IMR-90 (cell line): ENCODE measurements at regions not wholly inside any gene's neighbourhood (a gene's known extent, or its start where the extent isn't known, plus 50 kb on each side); places are given as distances from the start of the nearest gene placed in this dataset.

ENCODE experiments used
- MAFK ChIP-seq: IDR thresholded peaks from 2 replicates; pipeline ENCODE4 v1.6.1; 2012; ENCODE audit warnings: low read depth, low read length, improper control_type of control experiment
- POLR2A ChIP-seq: IDR thresholded peaks from 2 replicates; pipeline ENCODE4 v1.6.1; 2012; ENCODE audit warnings: mild to moderate bottlenecking, low read depth, low read length
- RFX5 ChIP-seq: IDR thresholded peaks from 2 replicates; pipeline ENCODE4 v1.8.0; 2012; ENCODE audit warnings: low read depth, mild to moderate bottlenecking, low read length, moderate library complexity
- SMC3 ChIP-seq: fragments of 150-350 bp; IDR thresholded peaks from 2 replicates; pipeline ENCODE4 v1.6.1; 2016; ENCODE audit warnings: low read depth, mild to moderate bottlenecking, antibody characterized with exemption, low read length, moderate library complexity
- TF ChIP-seq, protein P1 (sequence below): conservative IDR thresholded peaks from 2 replicates; pipeline ENCODE4 v1.5.1; 2012; ENCODE audit warnings: mild to moderate bottlenecking, low read depth, low read length, improper control_type of control experiment
- TF ChIP-seq, protein P2 (sequence below): fragments of 150-350 bp; IDR thresholded peaks from 2 replicates; pipeline ENCODE4 v1.6.1; 2017; ENCODE audit warnings: mild to moderate bottlenecking, antibody characterized with exemption, low read length, low read depth
- TF ChIP-seq, protein P3 (sequence below): fragments of 150-350 bp; IDR thresholded peaks from 2 replicates; pipeline ENCODE4 v1.6.1; 2016; ENCODE audit warnings: low read depth, mild to moderate bottlenecking, low read length, moderate library complexity, borderline replicate concordance

DNA sequence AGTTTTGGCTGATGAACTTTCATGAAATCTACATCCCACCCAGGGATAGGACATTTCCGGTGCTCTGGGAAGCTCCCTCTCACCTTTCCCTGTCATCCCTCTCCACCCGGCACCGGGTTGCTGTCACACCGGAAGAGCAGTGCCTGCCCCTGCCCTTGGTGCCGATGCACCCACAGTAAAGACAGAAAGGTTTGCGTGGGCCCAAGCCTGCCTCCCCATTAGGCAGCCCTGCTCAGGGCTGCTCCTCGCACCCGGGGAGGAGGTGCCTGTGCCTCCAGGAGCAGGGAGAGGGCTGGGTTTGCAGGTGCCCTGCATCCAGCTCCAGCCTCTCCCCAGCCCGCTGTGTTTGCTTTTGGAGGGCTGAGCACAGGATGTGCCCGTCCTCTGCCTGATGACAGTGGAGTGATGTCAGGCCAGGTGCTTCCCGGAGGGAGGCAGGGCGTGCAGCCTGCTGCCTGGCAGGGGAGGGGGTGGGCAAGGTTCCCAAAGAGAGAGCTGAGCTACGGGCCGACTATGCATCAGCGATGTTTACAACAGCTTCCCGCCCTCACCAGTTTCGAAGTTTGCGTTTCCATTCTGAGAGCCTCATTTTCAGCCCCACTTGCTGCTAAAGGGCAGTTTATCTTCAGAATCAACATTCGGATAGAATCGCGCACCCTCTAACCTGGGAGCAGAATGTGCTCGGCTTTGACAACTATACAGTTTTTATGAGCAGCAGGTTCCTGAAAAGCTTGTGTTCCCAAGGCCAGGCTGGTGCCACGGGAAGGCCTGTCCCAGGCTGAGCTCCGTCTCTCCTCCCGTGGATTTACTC lies 83.2 kb upstream of the CLDN5 start:
- TF ChIP-seq, protein P1, sequence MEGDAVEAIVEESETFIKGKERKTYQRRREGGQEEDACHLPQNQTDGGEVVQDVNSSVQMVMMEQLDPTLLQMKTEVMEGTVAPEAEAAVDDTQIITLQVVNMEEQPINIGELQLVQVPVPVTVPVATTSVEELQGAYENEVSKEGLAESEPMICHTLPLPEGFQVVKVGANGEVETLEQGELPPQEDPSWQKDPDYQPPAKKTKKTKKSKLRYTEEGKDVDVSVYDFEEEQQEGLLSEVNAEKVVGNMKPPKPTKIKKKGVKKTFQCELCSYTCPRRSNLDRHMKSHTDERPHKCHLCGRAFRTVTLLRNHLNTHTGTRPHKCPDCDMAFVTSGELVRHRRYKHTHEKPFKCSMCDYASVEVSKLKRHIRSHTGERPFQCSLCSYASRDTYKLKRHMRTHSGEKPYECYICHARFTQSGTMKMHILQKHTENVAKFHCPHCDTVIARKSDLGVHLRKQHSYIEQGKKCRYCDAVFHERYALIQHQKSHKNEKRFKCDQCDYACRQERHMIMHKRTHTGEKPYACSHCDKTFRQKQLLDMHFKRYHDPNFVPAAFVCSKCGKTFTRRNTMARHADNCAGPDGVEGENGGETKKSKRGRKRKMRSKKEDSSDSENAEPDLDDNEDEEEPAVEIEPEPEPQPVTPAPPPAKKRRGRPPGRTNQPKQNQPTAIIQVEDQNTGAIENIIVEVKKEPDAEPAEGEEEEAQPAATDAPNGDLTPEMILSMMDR = no peak
- TF ChIP-seq MAFK (no peak), POLR2A (no peak), SMC3 (no peak), RFX5 (no peak)
- TF ChIP-seq, protein P2, sequence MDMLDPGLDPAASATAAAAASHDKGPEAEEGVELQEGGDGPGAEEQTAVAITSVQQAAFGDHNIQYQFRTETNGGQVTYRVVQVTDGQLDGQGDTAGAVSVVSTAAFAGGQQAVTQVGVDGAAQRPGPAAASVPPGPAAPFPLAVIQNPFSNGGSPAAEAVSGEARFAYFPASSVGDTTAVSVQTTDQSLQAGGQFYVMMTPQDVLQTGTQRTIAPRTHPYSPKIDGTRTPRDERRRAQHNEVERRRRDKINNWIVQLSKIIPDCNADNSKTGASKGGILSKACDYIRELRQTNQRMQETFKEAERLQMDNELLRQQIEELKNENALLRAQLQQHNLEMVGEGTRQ = no peak
- TF ChIP-seq, protein P3, sequence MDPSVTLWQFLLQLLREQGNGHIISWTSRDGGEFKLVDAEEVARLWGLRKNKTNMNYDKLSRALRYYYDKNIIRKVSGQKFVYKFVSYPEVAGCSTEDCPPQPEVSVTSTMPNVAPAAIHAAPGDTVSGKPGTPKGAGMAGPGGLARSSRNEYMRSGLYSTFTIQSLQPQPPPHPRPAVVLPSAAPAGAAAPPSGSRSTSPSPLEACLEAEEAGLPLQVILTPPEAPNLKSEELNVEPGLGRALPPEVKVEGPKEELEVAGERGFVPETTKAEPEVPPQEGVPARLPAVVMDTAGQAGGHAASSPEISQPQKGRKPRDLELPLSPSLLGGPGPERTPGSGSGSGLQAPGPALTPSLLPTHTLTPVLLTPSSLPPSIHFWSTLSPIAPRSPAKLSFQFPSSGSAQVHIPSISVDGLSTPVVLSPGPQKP = no peak
